HPDE6-E6E7 (cell line): ENCODE measurements at regions not wholly inside any gene's neighbourhood (a gene's known extent, or its start where the extent isn't known, plus 50 kb on each side); places are given as distances from the start of the nearest gene placed in this dataset.
"Not testable (repeated sequence)": the region's sequence is repeated elsewhere in the genome, so short reads cannot be mapped to it uniquely, and the experiment has no call there.

Experiments used
- DNase-seq: peaks from one replicate; pipeline ENCODE4 v3.0.0; 2011; ENCODE audit warnings: missing footprints; ENCODE audit errors: extremely low spot score

DNA sequence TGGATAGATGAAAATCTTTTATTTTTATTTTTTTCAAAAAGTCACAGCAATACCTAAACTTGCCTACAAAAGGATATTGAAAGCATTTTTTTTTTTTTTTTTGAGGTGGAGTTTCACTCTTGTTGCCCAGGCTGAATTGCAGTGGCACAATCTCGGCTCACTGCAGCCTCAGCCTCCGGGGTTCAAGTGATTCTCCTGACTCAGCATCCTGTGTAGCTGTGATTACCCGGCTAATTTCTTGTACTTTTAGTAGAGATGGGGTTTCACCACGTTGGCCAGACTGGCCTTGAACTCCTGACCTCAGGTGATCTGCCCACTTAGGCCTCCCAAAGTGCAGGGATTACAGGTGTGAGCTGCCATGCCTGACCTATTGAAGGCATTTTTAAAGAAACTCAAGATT, 69.1 kb upstream of the DGKB start:
- DNase-seq = not testable (repeated sequence)

DNA sequence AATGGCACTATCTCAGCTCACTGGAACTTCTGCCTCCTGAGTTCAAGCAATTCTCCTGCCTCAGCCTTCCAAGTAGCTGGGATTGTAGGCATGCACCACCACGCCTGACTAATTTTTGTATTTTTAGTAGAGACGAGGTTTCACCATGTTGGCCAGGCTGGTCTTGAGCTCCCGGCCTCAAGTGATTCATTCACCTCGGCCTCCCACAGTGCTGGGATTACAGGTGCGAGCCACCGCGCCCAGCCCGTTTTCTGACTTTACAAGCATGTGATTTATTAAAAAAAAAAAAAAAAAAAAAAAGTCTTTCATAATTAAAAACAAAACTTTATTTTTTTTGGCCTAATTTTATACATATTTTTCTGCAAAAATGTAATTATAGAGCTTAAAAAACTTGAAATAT, 64.8 kb upstream of the DGKB start:
- not testable (repeated sequence) for DNase-seq

DNA sequence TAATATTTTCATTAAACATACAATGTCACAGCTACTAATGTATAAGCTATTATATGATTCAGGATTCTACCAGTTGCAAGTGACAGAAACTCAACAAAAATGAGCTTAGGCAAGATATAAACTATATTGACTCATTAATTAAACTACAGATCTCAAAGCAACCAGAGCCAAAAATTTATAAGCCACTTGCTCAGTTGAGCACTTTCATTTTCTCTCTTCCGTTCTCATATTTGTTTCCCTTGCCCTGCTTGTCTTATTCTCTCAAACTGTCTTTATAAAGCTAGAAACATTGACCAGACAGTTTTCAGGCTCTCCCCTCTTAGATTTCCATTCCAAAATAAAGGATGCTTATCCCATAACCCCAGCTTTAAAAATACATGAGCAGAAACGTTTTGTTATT, 60.2 kb upstream of the DGKB start:
- DNase-seq = no peak

GRCh38 chr7:14960721-14961120, 58.2 kb upstream of the DGKB start:
- no peak for DNase-seq

DNA sequence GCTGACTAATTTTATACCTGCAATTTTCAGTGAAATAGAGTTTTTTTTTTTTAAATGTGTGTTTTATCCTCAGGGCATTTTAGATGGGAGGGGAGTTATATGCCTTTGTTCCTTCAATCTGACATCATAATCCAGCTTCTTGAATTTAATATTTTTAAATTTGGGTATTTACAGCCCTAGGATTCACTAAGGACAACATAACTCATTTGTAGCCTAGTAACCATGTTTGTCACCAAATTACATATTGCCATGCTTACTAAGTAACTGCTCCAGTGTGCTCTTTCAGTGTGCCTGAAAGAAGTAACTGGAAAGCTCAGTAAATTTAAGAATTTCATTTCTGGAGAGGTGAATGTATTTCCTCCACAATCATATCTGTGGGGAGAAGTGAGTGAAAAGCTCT, 56.8 kb upstream of the DGKB start:
- DNase-seq = no peak

- no peak for DNase-seq
Observed at GRCh38 chr7:14954035-14954434, 51.5 kb upstream of the DGKB start.
